ENCODE measurements at regions not wholly inside any gene's neighbourhood (a gene's known extent, or its start where the extent isn't known, plus 50 kb on each side); places are given as distances from the start of the nearest gene placed in this dataset.

DNA sequence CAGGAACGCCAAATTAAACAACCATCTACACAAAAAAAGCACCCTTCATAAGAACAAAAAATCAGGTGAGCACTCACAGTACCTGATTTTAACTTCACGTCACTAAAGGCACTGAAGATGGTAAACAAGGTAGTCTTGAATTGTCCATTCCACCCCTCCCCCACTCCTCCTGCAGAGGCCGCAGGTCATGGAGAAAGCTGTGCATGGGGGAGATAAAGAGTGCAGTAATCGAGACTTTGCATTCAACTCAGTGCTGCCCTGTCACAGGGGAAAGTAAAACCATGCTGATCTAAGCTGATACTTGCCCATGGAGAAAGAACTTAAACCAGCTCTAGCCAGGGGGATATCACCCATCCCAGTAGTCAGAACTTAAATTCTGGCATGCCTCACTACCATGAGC is 61.4 kb upstream of the LRIF1 start:
- TF ChIP-seq, protein P1, sequence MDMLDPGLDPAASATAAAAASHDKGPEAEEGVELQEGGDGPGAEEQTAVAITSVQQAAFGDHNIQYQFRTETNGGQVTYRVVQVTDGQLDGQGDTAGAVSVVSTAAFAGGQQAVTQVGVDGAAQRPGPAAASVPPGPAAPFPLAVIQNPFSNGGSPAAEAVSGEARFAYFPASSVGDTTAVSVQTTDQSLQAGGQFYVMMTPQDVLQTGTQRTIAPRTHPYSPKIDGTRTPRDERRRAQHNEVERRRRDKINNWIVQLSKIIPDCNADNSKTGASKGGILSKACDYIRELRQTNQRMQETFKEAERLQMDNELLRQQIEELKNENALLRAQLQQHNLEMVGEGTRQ (IDR thresholded peaks at IDR 0.05; ENCODE audit: low read depth, low read length), result no peak
- no peak for TF ChIP-seq POLR2A (IDR thresholded peaks at IDR 0.05; ENCODE audit: low read depth, low read length)
- TF ChIP-seq MXI1 (IDR thresholded peaks at IDR 0.05; ENCODE audit: borderline replicate concordance, low read depth, low read length), result no peak
- TF ChIP-seq, protein P2, sequence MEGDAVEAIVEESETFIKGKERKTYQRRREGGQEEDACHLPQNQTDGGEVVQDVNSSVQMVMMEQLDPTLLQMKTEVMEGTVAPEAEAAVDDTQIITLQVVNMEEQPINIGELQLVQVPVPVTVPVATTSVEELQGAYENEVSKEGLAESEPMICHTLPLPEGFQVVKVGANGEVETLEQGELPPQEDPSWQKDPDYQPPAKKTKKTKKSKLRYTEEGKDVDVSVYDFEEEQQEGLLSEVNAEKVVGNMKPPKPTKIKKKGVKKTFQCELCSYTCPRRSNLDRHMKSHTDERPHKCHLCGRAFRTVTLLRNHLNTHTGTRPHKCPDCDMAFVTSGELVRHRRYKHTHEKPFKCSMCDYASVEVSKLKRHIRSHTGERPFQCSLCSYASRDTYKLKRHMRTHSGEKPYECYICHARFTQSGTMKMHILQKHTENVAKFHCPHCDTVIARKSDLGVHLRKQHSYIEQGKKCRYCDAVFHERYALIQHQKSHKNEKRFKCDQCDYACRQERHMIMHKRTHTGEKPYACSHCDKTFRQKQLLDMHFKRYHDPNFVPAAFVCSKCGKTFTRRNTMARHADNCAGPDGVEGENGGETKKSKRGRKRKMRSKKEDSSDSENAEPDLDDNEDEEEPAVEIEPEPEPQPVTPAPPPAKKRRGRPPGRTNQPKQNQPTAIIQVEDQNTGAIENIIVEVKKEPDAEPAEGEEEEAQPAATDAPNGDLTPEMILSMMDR (conservative IDR thresholded peaks at IDR 0.05; ENCODE audit: low read depth, low read length), result no peak
- no peak for TF ChIP-seq FOS (IDR thresholded peaks at IDR 0.05; ENCODE audit: low read depth, low read length)
- TF ChIP-seq SMC3 (IDR thresholded peaks at IDR 0.05; ENCODE audit: low read depth, low read length), result no peak
- no peak for TF ChIP-seq CHD1 (IDR thresholded peaks at IDR 0.05; ENCODE audit: low read depth, low read length)
- no peak for TF ChIP-seq RAD21 (IDR thresholded peaks at IDR 0.05; ENCODE audit: low read length)

Data from IMR-90 (cell line).